ENCODE measurements at regions not wholly inside any gene's neighbourhood (a gene's known extent, or its start where the extent isn't known, plus 50 kb on each side); places are given as distances from the start of the nearest gene placed in this dataset.

- no peak for DNase-seq
- Histone ChIP-seq H3K36me3 (no peaks in the 10 kb centered on the region), H3K27me3 (peaks cover 0 to 4% (median 0%) of the 10 kb centered on the region in 9 donors), H3K4me3 (no peak overlapping the region), H3K4me1 (no peaks in the 10 kb centered on the region), H3K27ac (no peak overlapping the region), H3K9me3 (no peaks in the 10 kb centered on the region)
- ATAC-seq = no peak
- intact Hi-C loops (cut with DNase I) = no loop called here
- TF ChIP-seq, protein P1, sequence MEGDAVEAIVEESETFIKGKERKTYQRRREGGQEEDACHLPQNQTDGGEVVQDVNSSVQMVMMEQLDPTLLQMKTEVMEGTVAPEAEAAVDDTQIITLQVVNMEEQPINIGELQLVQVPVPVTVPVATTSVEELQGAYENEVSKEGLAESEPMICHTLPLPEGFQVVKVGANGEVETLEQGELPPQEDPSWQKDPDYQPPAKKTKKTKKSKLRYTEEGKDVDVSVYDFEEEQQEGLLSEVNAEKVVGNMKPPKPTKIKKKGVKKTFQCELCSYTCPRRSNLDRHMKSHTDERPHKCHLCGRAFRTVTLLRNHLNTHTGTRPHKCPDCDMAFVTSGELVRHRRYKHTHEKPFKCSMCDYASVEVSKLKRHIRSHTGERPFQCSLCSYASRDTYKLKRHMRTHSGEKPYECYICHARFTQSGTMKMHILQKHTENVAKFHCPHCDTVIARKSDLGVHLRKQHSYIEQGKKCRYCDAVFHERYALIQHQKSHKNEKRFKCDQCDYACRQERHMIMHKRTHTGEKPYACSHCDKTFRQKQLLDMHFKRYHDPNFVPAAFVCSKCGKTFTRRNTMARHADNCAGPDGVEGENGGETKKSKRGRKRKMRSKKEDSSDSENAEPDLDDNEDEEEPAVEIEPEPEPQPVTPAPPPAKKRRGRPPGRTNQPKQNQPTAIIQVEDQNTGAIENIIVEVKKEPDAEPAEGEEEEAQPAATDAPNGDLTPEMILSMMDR (IDR thresholded peaks at IDR 0.05) = no peak
- TF ChIP-seq POLR2A (IDR thresholded peaks at IDR 0.05) = no peak
- WGBS, 4 donors = 91 to 98% (median 96%) methylated on average over 2 of the region's 2 CpGs
These were observed 595.9 kb downstream of the SMARCA1 start for GRCh38 chrX:128927363-128927762.

GRCh38 chrX:128906753-128907152 lies 616.5 kb downstream of the SMARCA1 start:
- Histone ChIP-seq H3K4me1 (no peaks in the 10 kb centered on the region), H3K27me3 (no peaks in the 10 kb centered on the region), H3K4me3 (no peak overlapping the region), H3K27ac (no peak overlapping the region), H3K36me3 (no peaks in the 10 kb centered on the region), H3K9me3 (no peaks in the 10 kb centered on the region)
- TF ChIP-seq, protein P1 (IDR thresholded peaks at IDR 0.05) = no peak
- no peak for TF ChIP-seq POLR2A (IDR thresholded peaks at IDR 0.05)
- DNase-seq (no peak), ATAC-seq (no peak)
- WGBS, 4 donors = 58 to 86% (median 71%) methylated on average over 5 of the region's 5 CpGs
- intact Hi-C loops (cut with DNase I) = no loop called here

DNA sequence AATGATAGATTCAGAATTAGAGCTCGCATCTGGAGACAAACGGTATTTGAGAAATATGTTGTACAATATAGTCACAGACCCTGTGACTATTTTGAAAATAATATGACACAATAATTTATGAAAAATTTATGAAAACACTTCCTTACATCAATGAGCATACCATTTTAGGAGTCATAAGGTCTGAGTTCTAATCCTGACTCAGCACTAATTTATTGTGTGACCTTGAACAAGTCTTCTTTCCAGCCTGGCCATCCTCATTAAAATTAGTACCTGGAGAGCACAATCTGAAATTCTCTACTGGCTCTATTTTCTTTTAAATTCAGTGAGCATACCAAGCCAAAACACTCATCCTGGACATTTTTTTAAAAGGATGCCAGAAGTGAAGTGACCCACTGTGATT lies 622.3 kb downstream of the SMARCA1 start:
- no peaks in the 10 kb centered on the region for H3K27me3 ChIP-seq
- H3K4me1 ChIP-seq = no peaks in the 10 kb centered on the region
- H3K9me3 ChIP-seq = no peaks in the 10 kb centered on the region
- no peak overlapping the region for H3K27ac ChIP-seq
- DNase-seq (no peak), ATAC-seq (no peak)
- intact Hi-C loops (cut with DNase I) = no loop called here
- no peaks in the 10 kb centered on the region for H3K36me3 ChIP-seq
- no peak overlapping the region for H3K4me3 ChIP-seq
- 59 to 76% (median 69%) methylated on average over 2 of the region's 2 CpGs for WGBS, 4 donors
- no peak for TF ChIP-seq POLR2A (IDR thresholded peaks at IDR 0.05)
- TF ChIP-seq, protein P1 (IDR thresholded peaks at IDR 0.05) = no peak

DNA sequence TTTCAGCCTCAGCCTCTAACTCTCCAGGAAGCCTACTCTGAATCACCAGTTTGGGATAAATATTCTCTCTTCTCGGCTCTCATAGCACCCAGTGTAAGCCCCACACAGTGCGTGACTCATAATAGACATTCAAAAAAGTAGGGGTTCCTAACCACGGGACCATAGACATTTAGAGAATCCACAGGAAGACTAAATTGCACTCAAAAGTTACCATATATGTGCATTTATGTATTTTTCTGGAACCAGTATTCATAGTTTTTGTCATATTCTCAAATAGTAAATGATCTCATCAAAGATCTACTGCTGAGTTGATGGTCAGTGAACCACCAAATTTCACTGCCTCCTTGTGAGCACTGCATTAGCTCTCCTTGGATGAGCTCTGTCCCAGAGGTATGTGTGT lies 625.7 kb downstream of the SMARCA1 start:
- WGBS, 4 donors = 79 to 98% (median 91%) methylated on average over 3 of the region's 3 CpGs
- Histone ChIP-seq H3K4me1 (no peaks in the 10 kb centered on the region), H3K4me3 (no peak overlapping the region), H3K36me3 (no peaks in the 10 kb centered on the region), H3K27ac (no peak overlapping the region), H3K9me3 (no peaks in the 10 kb centered on the region), H3K27me3 (no peaks in the 10 kb centered on the region)
- DNase-seq (no peak), ATAC-seq (no peak)
- TF ChIP-seq, protein P1 (IDR thresholded peaks at IDR 0.05) = no peak
- TF ChIP-seq POLR2A (IDR thresholded peaks at IDR 0.05) = no peak
- intact Hi-C loops (cut with DNase I) = no loop called here

Data from heart left ventricle (tissue), 16 donors.